ENCODE measurements at regions not wholly inside any gene's neighbourhood (a gene's known extent, or its start where the extent isn't known, plus 50 kb on each side); places are given as distances from the start of the nearest gene placed in this dataset.

- Histone ChIP-seq H3K79me2 (ENCODE audit: insufficient read depth, low read length) (no peaks in the 10 kb centered on the region), H3K9me3 (ENCODE audit: control insufficient read depth in 1 of 2, insufficient read depth in 1 of 2, low read depth in 1 of 2, low read length in 2 of 2) (no peaks in the 10 kb centered on the region), H3K36me3 (ENCODE audit: control insufficient read depth in 1 of 2, insufficient read depth in 2 of 2, low read length in 2 of 2) (no peaks in the 10 kb centered on the region), H3K4me2 (ENCODE audit: low read length) (no peak overlapping the region), H3K27ac (ENCODE audit: low read depth, low read length) (no peak overlapping the region), H2AFZ (ENCODE audit: low read depth, low read length, poor library complexity, severe bottlenecking) (no peak overlapping the region), H3K9ac (ENCODE audit: low read length) (no peak overlapping the region), H3K4me1 (ENCODE audit: control insufficient read depth in 1 of 2, insufficient read depth in 2 of 2, low read length in 2 of 2) (no peaks in the 10 kb centered on the region; a peak in 1 of 4 replicates), H3K27me3 (ENCODE audit: insufficient read depth, low read length) (peaks cover 4% of the 10 kb centered on the region; the same call in 1 of the 2 replicates), H4K20me1 (ENCODE audit: insufficient read depth) (no peaks in the 10 kb centered on the region), H3K4me3 (replicated peaks in 1 of 2; ENCODE audit: low read depth in 1 of 2, low read length in 2 of 2) (no peak overlapping the region), H3K9me2 (ENCODE audit: insufficient read depth) (no peaks in the 10 kb centered on the region)
- no peak for ATAC-seq
- CTCF ChIA-PET = no interaction called here
- DNase-seq (ENCODE audit: low read depth, low spot score) = no peak
- intact Hi-C loops (cut with micrococcal nuclease) = no loop called here
- POLR2A ChIA-PET = no interaction called here
- TF ChIP-seq, protein P1, sequence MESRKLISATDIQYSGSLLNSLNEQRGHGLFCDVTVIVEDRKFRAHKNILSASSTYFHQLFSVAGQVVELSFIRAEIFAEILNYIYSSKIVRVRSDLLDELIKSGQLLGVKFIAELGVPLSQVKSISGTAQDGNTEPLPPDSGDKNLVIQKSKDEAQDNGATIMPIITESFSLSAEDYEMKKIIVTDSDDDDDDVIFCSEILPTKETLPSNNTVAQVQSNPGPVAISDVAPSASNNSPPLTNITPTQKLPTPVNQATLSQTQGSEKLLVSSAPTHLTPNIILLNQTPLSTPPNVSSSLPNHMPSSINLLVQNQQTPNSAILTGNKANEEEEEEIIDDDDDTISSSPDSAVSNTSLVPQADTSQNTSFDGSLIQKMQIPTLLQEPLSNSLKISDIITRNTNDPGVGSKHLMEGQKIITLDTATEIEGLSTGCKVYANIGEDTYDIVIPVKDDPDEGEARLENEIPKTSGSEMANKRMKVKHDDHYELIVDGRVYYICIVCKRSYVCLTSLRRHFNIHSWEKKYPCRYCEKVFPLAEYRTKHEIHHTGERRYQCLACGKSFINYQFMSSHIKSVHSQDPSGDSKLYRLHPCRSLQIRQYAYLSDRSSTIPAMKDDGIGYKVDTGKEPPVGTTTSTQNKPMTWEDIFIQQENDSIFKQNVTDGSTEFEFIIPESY (IDR thresholded peaks at IDR 0.05; ENCODE audit: extremely low read depth, insufficient replicate concordance, low read length) = no peak
- TF ChIP-seq, protein P2, sequence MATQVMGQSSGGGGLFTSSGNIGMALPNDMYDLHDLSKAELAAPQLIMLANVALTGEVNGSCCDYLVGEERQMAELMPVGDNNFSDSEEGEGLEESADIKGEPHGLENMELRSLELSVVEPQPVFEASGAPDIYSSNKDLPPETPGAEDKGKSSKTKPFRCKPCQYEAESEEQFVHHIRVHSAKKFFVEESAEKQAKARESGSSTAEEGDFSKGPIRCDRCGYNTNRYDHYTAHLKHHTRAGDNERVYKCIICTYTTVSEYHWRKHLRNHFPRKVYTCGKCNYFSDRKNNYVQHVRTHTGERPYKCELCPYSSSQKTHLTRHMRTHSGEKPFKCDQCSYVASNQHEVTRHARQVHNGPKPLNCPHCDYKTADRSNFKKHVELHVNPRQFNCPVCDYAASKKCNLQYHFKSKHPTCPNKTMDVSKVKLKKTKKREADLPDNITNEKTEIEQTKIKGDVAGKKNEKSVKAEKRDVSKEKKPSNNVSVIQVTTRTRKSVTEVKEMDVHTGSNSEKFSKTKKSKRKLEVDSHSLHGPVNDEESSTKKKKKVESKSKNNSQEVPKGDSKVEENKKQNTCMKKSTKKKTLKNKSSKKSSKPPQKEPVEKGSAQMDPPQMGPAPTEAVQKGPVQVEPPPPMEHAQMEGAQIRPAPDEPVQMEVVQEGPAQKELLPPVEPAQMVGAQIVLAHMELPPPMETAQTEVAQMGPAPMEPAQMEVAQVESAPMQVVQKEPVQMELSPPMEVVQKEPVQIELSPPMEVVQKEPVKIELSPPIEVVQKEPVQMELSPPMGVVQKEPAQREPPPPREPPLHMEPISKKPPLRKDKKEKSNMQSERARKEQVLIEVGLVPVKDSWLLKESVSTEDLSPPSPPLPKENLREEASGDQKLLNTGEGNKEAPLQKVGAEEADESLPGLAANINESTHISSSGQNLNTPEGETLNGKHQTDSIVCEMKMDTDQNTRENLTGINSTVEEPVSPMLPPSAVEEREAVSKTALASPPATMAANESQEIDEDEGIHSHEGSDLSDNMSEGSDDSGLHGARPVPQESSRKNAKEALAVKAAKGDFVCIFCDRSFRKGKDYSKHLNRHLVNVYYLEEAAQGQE (IDR thresholded peaks at IDR 0.05; ENCODE audit: low read depth) = no peak
- TF ChIP-seq SP1 (IDR thresholded peaks at IDR 0.05; ENCODE audit: low read depth) = no peak
- TF ChIP-seq JUND (IDR thresholded peaks at IDR 0.05) = no peak
- TF ChIP-seq YY1 (IDR thresholded peaks at IDR 0.05; ENCODE audit: extremely low read depth, insufficient replicate concordance, low read depth, low read length) = no peak
- TF ChIP-seq, protein P3, sequence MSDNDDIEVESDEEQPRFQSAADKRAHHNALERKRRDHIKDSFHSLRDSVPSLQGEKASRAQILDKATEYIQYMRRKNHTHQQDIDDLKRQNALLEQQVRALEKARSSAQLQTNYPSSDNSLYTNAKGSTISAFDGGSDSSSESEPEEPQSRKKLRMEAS (IDR thresholded peaks at IDR 0.05) = no peak
- no peak for TF ChIP-seq SRF (IDR thresholded peaks at IDR 0.05; ENCODE audit: low read depth)
- no peak for TF ChIP-seq POLR2AphosphoS5 (IDR thresholded peaks at IDR 0.05; ENCODE audit: low read depth, low read length)
- no peak for TF ChIP-seq RAD21 (IDR thresholded peaks at IDR 0.05; ENCODE audit: low read depth)
- TF ChIP-seq CTCF (IDR thresholded peaks at IDR 0.05 in 2 of 3, conservative IDR thresholded peaks at IDR 0.05 in 1 of 3; ENCODE audit: borderline replicate concordance in 1 of 3, insufficient read depth in 1 of 3, low read depth in 2 of 3, low read length in 2 of 3) = no peak
- no peak for TF ChIP-seq EGR1 (IDR thresholded peaks at IDR 0.05; ENCODE audit: low read depth)
- no peak for TF ChIP-seq SIN3A (IDR thresholded peaks at IDR 0.05; ENCODE audit: low read depth)
- no peak for TF ChIP-seq ATF3 (IDR thresholded peaks at IDR 0.05)
- no peak for TF ChIP-seq ZFX (IDR thresholded peaks at IDR 0.05)
- RAD21 ChIA-PET (ENCODE audit: low non-redundant PET in 1 of 2, low total read pairs in 2 of 2, uncharacterized antibody in 2 of 2, unreplicated experiment in 2 of 2) = no interaction called here
- BruUV-seq (replicated peaks) = no TSS peak
Measured at GRCh38 chr9:89732939-89733324, 128.1 kb downstream of the GADD45G start.
